ENCODE measurements at regions not wholly inside any gene's neighbourhood (a gene's known extent, or its start where the extent isn't known, plus 50 kb on each side); places are given as distances from the start of the nearest gene placed in this dataset.
A peak's percentile ranks its signal among the peaks of the same experiment; 100 is the strongest.

DNA sequence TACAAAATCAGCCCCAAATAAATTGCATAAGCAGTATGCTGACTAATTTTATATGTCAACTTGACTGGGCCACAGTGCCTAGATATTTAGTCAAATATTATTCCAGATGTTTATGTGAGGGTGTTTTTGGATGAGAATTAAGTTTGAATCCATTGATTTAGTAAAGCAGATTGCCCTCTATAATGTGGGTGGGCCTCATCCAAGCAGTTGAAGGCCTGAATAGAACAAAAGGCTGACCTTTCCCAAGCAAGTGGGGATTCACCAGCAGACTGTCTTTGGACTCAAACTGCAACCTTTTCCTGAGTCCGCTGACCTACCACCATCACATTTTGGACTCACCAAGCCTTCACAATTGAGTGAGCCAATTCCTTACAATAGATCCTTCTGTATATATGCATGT is 186.4 kb downstream of the ARHGAP12 start:
- Histone ChIP-seq H3K27ac (ENCODE audit: extremely low read depth, low read depth, low read length) (no peak overlapping the region), H3K4me1 (ENCODE audit: control insufficient read depth, insufficient read depth, low read length) (no peaks in the 10 kb centered on the region), H3K36me3 (ENCODE audit: control insufficient read depth in 2 of 2, insufficient read depth in 1 of 2, low read length in 2 of 2) (no peaks in the 10 kb centered on the region), H3K4me3 (ENCODE audit: low read depth, low read length) (no peak overlapping the region), H3K9me3 (ENCODE audit: control insufficient read depth, insufficient read depth, low read depth, low read length) (no peaks in the 10 kb centered on the region)
- TF ChIP-seq OSR2 (tag by site-specific recombination; IDR thresholded peaks at IDR 0.05) (no peak), ZNF10 (tag by site-specific recombination; IDR thresholded peaks at IDR 0.05) (peak; percentile 92)
- CTCF ChIA-PET, result no interaction called here
- POLR2A ChIA-PET, result no interaction called here

DNA sequence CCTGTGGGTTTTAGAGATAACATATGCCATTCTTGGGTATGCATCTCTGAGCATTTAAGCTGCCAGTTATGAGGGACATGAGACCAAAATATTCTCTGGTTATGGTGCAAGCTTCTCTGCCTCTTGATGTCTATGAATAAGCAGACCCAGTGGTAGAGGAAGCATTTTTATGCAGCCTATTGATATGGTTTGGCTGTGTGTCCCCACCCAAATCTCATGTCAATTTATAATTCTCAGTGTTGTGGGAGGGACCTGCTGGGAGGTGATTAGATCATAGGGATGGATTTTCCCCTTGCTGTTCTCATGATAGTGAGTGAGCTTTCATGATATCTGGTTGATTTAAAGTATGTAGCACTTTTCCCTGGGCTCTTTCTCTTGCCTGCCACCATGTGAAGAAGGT is 187.2 kb downstream of the ARHGAP12 start:
- TF ChIP-seq, protein P1, sequence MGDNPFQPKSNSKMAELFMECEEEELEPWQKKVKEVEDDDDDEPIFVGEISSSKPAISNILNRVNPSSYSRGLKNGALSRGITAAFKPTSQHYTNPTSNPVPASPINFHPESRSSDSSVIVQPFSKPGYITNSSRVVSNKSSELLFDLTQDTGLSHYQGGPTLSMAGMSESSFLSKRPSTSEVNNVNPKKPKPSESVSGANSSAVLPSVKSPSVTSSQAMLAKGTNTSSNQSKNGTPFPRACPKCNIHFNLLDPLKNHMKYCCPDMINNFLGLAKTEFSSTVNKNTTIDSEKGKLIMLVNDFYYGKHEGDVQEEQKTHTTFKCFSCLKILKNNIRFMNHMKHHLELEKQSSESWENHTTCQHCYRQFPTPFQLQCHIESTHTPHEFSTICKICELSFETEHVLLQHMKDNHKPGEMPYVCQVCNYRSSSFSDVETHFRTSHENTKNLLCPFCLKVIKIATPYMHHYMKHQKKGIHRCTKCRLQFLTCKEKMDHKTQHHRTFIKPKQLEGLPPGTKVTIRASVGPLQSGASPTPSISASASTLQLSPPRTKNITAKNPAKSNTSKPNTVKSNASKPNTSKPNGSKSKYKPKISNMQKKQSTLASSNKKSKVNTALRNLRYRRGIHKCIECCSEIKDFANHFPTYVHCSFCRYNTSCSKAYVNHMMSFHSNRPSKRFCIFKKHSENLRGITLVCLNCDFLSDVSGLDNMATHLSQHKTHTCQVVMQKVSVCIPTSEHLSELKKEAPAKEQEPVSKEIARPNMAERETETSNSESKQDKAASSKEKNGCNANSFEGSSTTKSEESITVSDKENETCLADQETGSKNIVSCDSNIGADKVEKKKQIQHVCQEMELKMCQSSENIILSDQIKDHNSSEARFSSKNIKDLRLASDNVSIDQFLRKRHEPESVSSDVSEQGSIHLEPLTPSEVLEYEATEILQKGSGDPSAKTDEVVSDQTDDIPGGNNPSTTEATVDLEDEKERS (tag by site-specific recombination; IDR thresholded peaks at IDR 0.05), result no peak
- H3K9me3 ChIP-seq (ENCODE audit: control insufficient read depth, insufficient read depth, low read depth, low read length), result no peaks in the 10 kb centered on the region
- ChIA-PET POLR2A (no interaction called here), CTCF (interaction anchor here (0.6 kb wide), 1 partner anchor 1357 kb away, joined by 3 read pairs; no protein-coding TSS in a partner anchor)
- no peak overlapping the region for H3K27ac ChIP-seq (ENCODE audit: extremely low read depth, low read depth, low read length)
- H3K4me1 ChIP-seq (ENCODE audit: control insufficient read depth, insufficient read depth, low read length), result no peaks in the 10 kb centered on the region
- H3K4me3 ChIP-seq (ENCODE audit: low read depth, low read length), result no peak overlapping the region
- H3K36me3 ChIP-seq (ENCODE audit: control insufficient read depth in 2 of 2, insufficient read depth in 1 of 2, low read length in 2 of 2), result no peaks in the 10 kb centered on the region

DNA sequence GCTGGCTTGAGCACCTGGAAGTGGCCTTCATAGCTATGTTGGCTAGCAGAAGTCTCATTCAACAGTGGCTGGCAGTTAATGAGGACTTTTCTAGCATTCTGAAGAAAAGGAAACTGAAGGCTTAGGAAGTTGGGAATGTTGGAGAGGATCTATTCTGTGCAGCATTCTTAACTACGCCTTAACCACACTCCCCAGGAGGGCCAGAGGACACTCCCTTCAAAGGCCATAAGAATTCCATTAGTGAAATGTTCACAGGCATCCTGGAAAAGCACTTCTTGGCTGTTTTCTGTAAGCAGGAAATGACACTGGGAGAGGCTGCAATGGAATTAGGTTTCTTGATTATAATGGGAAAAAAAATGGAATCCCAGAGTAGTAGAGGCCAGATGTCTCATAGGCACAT is 188.9 kb downstream of the ARHGAP12 start:
- no peak for TF ChIP-seq ZNF747 (tag by site-specific recombination; IDR thresholded peaks at IDR 0.05)
- peak; percentile 54 for TF ChIP-seq KLF1 (tag by site-specific recombination; IDR thresholded peaks at IDR 0.05)
- TF ChIP-seq ZNF19 (tag by site-specific recombination; IDR thresholded peaks at IDR 0.05; ENCODE audit: low read depth), result no peak
- no peak for TF ChIP-seq ZNF184 (tag by site-specific recombination; IDR thresholded peaks at IDR 0.05)
- TF ChIP-seq MEIS1 (CRISPR knock-in tag; IDR thresholded peaks at IDR 0.05; ENCODE audit: borderline replicate concordance), result no peak
- TF ChIP-seq ZNF555 (tag by site-specific recombination; conservative IDR thresholded peaks at IDR 0.05), result no peak
- Histone ChIP-seq H3K9me3 (ENCODE audit: control insufficient read depth, insufficient read depth, low read depth, low read length) (no peaks in the 10 kb centered on the region), H3K27ac (ENCODE audit: extremely low read depth, low read depth, low read length) (no peak overlapping the region), H3K4me1 (ENCODE audit: control insufficient read depth, insufficient read depth, low read length) (no peaks in the 10 kb centered on the region), H3K36me3 (ENCODE audit: control insufficient read depth in 2 of 2, insufficient read depth in 1 of 2, low read length in 2 of 2) (no peaks in the 10 kb centered on the region), H3K4me3 (ENCODE audit: low read depth, low read length) (no peak overlapping the region)
- POLR2A ChIA-PET, result no interaction called here
- CTCF ChIA-PET, result interaction anchor here (0.6 to 0.9 kb wide), 2 partner anchors 9 to 240 kb away, joined by 3 to 4 read pairs; no protein-coding TSS in a partner anchor

DNA sequence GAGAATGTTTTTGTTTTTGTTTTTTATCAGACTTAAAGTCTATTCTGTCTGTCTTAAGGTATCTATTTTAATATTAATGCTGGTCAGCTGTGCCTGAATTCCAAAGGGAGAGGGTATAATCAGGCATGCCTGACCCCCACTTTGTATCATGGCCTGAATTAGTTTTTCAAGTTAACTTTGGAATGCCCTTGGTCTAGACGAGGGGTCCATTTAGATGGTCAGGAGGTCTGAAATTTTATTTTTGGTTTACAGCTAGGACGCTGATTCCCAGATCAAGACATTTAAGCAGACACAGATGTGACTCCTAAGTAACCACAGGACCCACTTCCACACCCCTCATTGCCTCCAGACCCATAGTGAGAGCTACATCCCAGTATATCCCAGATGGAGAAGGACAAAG is 189.5 kb downstream of the ARHGAP12 start:
- TF ChIP-seq ZNF624 (tag by site-specific recombination; IDR thresholded peaks at IDR 0.05), result no peak
- TF ChIP-seq ZNF2 (tag by site-specific recombination; IDR thresholded peaks at IDR 0.05), result no peak
- no peak for TF ChIP-seq ZNF571 (tag by site-specific recombination; IDR thresholded peaks at IDR 0.05)
- TF ChIP-seq ZNF596 (tag by site-specific recombination; IDR thresholded peaks at IDR 0.05), result no peak
- no peak for TF ChIP-seq ZNF211 (tag by site-specific recombination; IDR thresholded peaks at IDR 0.05; ENCODE audit: low read depth)
- TF ChIP-seq, protein P2, sequence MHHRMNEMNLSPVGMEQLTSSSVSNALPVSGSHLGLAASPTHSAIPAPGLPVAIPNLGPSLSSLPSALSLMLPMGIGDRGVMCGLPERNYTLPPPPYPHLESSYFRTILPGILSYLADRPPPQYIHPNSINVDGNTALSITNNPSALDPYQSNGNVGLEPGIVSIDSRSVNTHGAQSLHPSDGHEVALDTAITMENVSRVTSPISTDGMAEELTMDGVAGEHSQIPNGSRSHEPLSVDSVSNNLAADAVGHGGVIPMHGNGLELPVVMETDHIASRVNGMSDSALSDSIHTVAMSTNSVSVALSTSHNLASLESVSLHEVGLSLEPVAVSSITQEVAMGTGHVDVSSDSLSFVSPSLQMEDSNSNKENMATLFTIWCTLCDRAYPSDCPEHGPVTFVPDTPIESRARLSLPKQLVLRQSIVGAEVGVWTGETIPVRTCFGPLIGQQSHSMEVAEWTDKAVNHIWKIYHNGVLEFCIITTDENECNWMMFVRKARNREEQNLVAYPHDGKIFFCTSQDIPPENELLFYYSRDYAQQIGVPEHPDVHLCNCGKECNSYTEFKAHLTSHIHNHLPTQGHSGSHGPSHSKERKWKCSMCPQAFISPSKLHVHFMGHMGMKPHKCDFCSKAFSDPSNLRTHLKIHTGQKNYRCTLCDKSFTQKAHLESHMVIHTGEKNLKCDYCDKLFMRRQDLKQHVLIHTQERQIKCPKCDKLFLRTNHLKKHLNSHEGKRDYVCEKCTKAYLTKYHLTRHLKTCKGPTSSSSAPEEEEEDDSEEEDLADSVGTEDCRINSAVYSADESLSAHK (tag by site-specific recombination; IDR thresholded peaks at IDR 0.05), result no peak
- TF ChIP-seq, protein P3, sequence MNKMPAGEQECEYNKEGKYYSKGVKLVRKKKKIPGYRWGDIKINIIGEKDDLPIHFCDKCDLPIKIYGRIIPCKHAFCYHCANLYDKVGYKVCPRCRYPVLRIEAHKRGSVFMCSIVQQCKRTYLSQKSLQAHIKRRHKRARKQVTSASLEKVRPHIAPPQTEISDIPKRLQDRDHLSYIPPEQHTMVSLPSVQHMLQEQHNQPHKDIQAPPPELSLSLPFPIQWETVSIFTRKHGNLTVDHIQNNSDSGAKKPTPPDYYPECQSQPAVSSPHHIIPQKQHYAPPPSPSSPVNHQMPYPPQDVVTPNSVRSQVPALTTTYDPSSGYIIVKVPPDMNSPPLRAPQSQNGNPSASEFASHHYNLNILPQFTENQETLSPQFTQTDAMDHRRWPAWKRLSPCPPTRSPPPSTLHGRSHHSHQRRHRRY (tag by site-specific recombination; IDR thresholded peaks at IDR 0.05), result no peak
- H3K4me1 ChIP-seq (ENCODE audit: control insufficient read depth, insufficient read depth, low read length), result no peaks in the 10 kb centered on the region
- no peak overlapping the region for H3K27ac ChIP-seq (ENCODE audit: extremely low read depth, low read depth, low read length)
- no peaks in the 10 kb centered on the region for H3K36me3 ChIP-seq (ENCODE audit: control insufficient read depth in 2 of 2, insufficient read depth in 1 of 2, low read length in 2 of 2)
- H3K4me3 ChIP-seq (ENCODE audit: low read depth, low read length), result no peak overlapping the region
- H3K9me3 ChIP-seq (ENCODE audit: control insufficient read depth, insufficient read depth, low read depth, low read length), result no peaks in the 10 kb centered on the region
- ChIA-PET CTCF (interaction anchor here (0.9 kb wide), 1 partner anchor 9 kb away, joined by 3 read pairs; no protein-coding TSS in a partner anchor), POLR2A (no interaction called here)

All from HEK293 (cell line).